Peyer's patch (tissue), 4 donors: ENCODE measurements at regions not wholly inside any gene's neighbourhood (a gene's known extent, or its start where the extent isn't known, plus 50 kb on each side); places are given as distances from the start of the nearest gene placed in this dataset.

ENCODE experiments used
- POLR2A ChIP-seq, 2 donors: fragments of 450-650 bp; IDR thresholded peaks; one replicate each; pipeline ENCODE4 v1.5.1; 2017; ENCODE audit warnings: antibody characterized with exemption in 2 of 2, mild to moderate bottlenecking in 2 of 2, moderate library complexity in 2 of 2
- TF ChIP-seq, protein P1 (sequence below), 6 experiments: fragments of 450-650 bp in 4 of 6; fragments of 200-600 bp in 2 of 6; sonication (generic) in 1 of 6; IDR thresholded peaks; one replicate each; pipeline ENCODE4 v1.5.1; 2017 to 2019; ENCODE audit warnings: antibody characterized with exemption in 6 of 6, mild to moderate bottlenecking in 3 of 6, moderate library complexity in 1 of 6

DNA sequence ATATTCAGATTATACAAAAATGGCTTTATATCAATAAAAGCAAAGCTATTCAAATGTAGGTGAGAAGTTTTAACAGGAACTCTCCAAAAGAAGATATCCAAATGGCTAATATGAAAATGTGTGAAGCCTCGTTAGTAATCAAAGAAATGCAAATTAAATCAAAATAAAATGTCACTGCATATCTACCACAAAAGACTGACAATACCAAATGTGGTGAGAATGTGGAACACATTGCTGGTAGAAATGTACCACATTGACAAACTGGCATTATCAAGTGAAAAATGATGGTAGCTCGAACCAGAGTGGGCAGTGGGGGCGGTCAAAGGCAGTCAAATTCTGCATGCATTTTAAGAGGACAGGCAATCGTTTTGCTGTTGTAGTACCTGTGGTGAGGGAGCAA is 1012.7 kb downstream of the TDRD15 start:
- TF ChIP-seq POLR2A (IDR thresholded peaks at IDR 0.05): no peak
- TF ChIP-seq, protein P1, sequence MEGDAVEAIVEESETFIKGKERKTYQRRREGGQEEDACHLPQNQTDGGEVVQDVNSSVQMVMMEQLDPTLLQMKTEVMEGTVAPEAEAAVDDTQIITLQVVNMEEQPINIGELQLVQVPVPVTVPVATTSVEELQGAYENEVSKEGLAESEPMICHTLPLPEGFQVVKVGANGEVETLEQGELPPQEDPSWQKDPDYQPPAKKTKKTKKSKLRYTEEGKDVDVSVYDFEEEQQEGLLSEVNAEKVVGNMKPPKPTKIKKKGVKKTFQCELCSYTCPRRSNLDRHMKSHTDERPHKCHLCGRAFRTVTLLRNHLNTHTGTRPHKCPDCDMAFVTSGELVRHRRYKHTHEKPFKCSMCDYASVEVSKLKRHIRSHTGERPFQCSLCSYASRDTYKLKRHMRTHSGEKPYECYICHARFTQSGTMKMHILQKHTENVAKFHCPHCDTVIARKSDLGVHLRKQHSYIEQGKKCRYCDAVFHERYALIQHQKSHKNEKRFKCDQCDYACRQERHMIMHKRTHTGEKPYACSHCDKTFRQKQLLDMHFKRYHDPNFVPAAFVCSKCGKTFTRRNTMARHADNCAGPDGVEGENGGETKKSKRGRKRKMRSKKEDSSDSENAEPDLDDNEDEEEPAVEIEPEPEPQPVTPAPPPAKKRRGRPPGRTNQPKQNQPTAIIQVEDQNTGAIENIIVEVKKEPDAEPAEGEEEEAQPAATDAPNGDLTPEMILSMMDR (IDR thresholded peaks at IDR 0.05): no peak
